H1 (cell line): ENCODE measurements at regions not wholly inside any gene's neighbourhood (a gene's known extent, or its start where the extent isn't known, plus 50 kb on each side); places are given as distances from the start of the nearest gene placed in this dataset.

Experiments used
- BRCA1 ChIP-seq: IDR thresholded peaks from 2 replicates; pipeline ENCODE4 v1.6.1; 2012; ENCODE audit warnings: low read depth, low read length, improper control_type of control experiment
- RNF2 ChIP-seq: fragments of 200-900, 300-1000 bp; sonication (generic); IDR thresholded peaks from 2 replicates; pipeline ENCODE4 v1.7.1; 2016; ENCODE audit warnings: borderline replicate concordance, low read depth, mild to moderate bottlenecking, antibody characterized with exemption, low read length; ENCODE audit not compliant: poor library complexity, severe bottlenecking; ENCODE audit errors: missing control alignments
- RXRA ChIP-seq: IDR thresholded peaks from 2 replicates; pipeline ENCODE4 v1.6.1; 2011; ENCODE audit warnings: low read depth, mild to moderate bottlenecking, low read length, moderate library complexity; ENCODE audit not compliant: insufficient read depth
- SIRT6 ChIP-seq: IDR thresholded peaks from one replicate; pipeline ENCODE4 v1.7.1; 2012; ENCODE audit warnings: low read length, inconsistent platforms
- TAF1 ChIP-seq: IDR thresholded peaks from 2 replicates; pipeline ENCODE4 v1.6.1; 2011; ENCODE audit warnings: mild to moderate bottlenecking, low read depth, low read length
- TF ChIP-seq, protein P1 (sequence below): fragments of 300-600 bp; sonication (generic); IDR thresholded peaks from 2 replicates; pipeline ENCODE4 v1.7.1; 2012; ENCODE audit warnings: low read length, moderate library complexity, mild to moderate bottlenecking, inconsistent platforms; ENCODE audit not compliant: insufficient replicate concordance

DNA sequence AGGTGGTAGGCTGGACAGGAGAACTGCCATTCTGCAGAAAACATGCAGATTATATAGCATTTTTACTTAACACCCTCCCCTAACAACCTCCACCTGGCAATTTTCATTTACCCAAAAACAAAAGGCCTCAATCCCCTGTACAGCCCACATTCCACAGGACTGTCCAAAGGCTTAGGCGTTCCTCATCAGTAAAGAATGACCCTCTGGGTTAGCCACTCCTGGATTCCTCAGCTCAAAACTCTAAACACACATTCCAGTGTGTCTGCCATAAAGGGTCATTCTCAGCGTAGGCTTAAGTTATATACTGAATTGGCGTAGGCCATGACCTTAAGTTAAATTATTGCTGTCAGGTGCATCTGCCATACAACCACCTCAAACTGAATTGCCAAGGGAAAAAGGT lies 261.8 kb upstream of the CHAC2 start (continued):
- TF ChIP-seq, protein P1, sequence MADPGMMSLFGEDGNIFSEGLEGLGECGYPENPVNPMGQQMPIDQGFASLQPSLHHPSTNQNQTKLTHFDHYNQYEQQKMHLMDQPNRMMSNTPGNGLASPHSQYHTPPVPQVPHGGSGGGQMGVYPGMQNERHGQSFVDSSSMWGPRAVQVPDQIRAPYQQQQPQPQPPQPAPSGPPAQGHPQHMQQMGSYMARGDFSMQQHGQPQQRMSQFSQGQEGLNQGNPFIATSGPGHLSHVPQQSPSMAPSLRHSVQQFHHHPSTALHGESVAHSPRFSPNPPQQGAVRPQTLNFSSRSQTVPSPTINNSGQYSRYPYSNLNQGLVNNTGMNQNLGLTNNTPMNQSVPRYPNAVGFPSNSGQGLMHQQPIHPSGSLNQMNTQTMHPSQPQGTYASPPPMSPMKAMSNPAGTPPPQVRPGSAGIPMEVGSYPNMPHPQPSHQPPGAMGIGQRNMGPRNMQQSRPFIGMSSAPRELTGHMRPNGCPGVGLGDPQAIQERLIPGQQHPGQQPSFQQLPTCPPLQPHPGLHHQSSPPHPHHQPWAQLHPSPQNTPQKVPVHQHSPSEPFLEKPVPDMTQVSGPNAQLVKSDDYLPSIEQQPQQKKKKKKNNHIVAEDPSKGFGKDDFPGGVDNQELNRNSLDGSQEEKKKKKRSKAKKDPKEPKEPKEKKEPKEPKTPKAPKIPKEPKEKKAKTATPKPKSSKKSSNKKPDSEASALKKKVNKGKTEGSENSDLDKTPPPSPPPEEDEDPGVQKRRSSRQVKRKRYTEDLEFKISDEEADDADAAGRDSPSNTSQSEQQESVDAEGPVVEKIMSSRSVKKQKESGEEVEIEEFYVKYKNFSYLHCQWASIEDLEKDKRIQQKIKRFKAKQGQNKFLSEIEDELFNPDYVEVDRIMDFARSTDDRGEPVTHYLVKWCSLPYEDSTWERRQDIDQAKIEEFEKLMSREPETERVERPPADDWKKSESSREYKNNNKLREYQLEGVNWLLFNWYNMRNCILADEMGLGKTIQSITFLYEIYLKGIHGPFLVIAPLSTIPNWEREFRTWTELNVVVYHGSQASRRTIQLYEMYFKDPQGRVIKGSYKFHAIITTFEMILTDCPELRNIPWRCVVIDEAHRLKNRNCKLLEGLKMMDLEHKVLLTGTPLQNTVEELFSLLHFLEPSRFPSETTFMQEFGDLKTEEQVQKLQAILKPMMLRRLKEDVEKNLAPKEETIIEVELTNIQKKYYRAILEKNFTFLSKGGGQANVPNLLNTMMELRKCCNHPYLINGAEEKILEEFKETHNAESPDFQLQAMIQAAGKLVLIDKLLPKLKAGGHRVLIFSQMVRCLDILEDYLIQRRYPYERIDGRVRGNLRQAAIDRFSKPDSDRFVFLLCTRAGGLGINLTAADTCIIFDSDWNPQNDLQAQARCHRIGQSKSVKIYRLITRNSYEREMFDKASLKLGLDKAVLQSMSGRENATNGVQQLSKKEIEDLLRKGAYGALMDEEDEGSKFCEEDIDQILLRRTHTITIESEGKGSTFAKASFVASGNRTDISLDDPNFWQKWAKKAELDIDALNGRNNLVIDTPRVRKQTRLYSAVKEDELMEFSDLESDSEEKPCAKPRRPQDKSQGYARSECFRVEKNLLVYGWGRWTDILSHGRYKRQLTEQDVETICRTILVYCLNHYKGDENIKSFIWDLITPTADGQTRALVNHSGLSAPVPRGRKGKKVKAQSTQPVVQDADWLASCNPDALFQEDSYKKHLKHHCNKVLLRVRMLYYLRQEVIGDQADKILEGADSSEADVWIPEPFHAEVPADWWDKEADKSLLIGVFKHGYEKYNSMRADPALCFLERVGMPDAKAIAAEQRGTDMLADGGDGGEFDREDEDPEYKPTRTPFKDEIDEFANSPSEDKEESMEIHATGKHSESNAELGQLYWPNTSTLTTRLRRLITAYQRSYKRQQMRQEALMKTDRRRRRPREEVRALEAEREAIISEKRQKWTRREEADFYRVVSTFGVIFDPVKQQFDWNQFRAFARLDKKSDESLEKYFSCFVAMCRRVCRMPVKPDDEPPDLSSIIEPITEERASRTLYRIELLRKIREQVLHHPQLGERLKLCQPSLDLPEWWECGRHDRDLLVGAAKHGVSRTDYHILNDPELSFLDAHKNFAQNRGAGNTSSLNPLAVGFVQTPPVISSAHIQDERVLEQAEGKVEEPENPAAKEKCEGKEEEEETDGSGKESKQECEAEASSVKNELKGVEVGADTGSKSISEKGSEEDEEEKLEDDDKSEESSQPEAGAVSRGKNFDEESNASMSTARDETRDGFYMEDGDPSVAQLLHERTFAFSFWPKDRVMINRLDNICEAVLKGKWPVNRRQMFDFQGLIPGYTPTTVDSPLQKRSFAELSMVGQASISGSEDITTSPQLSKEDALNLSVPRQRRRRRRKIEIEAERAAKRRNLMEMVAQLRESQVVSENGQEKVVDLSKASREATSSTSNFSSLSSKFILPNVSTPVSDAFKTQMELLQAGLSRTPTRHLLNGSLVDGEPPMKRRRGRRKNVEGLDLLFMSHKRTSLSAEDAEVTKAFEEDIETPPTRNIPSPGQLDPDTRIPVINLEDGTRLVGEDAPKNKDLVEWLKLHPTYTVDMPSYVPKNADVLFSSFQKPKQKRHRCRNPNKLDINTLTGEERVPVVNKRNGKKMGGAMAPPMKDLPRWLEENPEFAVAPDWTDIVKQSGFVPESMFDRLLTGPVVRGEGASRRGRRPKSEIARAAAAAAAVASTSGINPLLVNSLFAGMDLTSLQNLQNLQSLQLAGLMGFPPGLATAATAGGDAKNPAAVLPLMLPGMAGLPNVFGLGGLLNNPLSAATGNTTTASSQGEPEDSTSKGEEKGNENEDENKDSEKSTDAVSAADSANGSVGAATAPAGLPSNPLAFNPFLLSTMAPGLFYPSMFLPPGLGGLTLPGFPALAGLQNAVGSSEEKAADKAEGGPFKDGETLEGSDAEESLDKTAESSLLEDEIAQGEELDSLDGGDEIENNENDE = no peak
- no peak for TF ChIP-seq TAF1
- TF ChIP-seq SIRT6 = no peak
- TF ChIP-seq BRCA1 = no peak
- TF ChIP-seq RNF2 = no peak
- no peak for TF ChIP-seq RXRA
